ENCODE measurements at regions not wholly inside any gene's neighbourhood (a gene's known extent, or its start where the extent isn't known, plus 50 kb on each side); places are given as distances from the start of the nearest gene placed in this dataset.

DNA sequence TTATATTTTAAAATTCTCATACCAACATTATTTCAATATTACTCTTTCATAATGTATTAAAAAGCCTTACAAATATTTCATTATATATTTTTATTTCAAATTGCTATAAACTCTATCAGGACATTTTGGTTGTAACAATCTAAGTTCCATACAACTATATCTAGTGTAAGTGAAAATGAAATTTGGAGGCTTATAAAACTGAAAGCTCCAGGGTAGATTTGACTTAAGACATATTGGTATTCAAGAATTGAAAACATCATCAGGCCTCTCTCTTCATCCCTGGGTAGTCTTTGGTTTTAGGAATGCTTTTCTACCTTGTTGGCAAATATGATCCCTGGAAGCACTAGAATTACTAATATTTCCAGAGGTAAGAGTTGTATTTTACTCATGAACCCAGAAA lies 342.6 kb downstream of the DTHD1 start:
- Histone ChIP-seq H3F3A (ENCODE audit: insufficient read depth, low read length, poor library complexity, severe bottlenecking) (no peaks in the 10 kb centered on the region), H3K79me2 (replicated peaks; ENCODE audit: insufficient read depth, low read length) (no peaks in the 10 kb centered on the region), H3K27me3 (ENCODE audit: insufficient read depth, low read depth, low read length) (no peaks in the 10 kb centered on the region), H2AFZ (ENCODE audit: low read depth, low read length) (no peak overlapping the region), H3K27ac (ENCODE audit: low read length) (no peak overlapping the region), H3K9me2 (ENCODE audit: insufficient read depth, low read length) (no peaks in the 10 kb centered on the region), H3K36me3 (ENCODE audit: insufficient read depth, low read length) (no peaks in the 10 kb centered on the region), H3K4me2 (ENCODE audit: low read length) (no peak overlapping the region), H3K4me3 (ENCODE audit: low read length) (no peak overlapping the region), H3K9ac (ENCODE audit: low read length) (no peak overlapping the region), H3K9me3 (ENCODE audit: low read length) (no peaks in the 10 kb centered on the region), H4K20me1 (ENCODE audit: insufficient read depth) (no peaks in the 10 kb centered on the region)
- TF ChIP-seq, protein P1, sequence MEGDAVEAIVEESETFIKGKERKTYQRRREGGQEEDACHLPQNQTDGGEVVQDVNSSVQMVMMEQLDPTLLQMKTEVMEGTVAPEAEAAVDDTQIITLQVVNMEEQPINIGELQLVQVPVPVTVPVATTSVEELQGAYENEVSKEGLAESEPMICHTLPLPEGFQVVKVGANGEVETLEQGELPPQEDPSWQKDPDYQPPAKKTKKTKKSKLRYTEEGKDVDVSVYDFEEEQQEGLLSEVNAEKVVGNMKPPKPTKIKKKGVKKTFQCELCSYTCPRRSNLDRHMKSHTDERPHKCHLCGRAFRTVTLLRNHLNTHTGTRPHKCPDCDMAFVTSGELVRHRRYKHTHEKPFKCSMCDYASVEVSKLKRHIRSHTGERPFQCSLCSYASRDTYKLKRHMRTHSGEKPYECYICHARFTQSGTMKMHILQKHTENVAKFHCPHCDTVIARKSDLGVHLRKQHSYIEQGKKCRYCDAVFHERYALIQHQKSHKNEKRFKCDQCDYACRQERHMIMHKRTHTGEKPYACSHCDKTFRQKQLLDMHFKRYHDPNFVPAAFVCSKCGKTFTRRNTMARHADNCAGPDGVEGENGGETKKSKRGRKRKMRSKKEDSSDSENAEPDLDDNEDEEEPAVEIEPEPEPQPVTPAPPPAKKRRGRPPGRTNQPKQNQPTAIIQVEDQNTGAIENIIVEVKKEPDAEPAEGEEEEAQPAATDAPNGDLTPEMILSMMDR (IDR thresholded peaks at IDR 0.05; ENCODE audit: poor library complexity, severe bottlenecking): no peak
- TF ChIP-seq TAF1 (IDR thresholded peaks at IDR 0.05; ENCODE audit: low read depth) (no peak), POLR2AphosphoS5 (IDR thresholded peaks at IDR 0.05) (no peak), EP300 (conservative IDR thresholded peaks at IDR 0.05; ENCODE audit: poor library complexity, severe bottlenecking) (no peak), RAD21 (conservative IDR thresholded peaks at IDR 0.05) (no peak), EZH2 (IDR thresholded peaks at IDR 0.05; ENCODE audit: borderline replicate concordance, insufficient read depth, low read length, poor library complexity, severe bottlenecking) (no peak), MXI1 (conservative IDR thresholded peaks at IDR 0.05; ENCODE audit: poor library complexity, severe bottlenecking) (no peak), SMC3 (conservative IDR thresholded peaks at IDR 0.05; ENCODE audit: poor library complexity) (no peak)
- TF ChIP-seq, protein P2, sequence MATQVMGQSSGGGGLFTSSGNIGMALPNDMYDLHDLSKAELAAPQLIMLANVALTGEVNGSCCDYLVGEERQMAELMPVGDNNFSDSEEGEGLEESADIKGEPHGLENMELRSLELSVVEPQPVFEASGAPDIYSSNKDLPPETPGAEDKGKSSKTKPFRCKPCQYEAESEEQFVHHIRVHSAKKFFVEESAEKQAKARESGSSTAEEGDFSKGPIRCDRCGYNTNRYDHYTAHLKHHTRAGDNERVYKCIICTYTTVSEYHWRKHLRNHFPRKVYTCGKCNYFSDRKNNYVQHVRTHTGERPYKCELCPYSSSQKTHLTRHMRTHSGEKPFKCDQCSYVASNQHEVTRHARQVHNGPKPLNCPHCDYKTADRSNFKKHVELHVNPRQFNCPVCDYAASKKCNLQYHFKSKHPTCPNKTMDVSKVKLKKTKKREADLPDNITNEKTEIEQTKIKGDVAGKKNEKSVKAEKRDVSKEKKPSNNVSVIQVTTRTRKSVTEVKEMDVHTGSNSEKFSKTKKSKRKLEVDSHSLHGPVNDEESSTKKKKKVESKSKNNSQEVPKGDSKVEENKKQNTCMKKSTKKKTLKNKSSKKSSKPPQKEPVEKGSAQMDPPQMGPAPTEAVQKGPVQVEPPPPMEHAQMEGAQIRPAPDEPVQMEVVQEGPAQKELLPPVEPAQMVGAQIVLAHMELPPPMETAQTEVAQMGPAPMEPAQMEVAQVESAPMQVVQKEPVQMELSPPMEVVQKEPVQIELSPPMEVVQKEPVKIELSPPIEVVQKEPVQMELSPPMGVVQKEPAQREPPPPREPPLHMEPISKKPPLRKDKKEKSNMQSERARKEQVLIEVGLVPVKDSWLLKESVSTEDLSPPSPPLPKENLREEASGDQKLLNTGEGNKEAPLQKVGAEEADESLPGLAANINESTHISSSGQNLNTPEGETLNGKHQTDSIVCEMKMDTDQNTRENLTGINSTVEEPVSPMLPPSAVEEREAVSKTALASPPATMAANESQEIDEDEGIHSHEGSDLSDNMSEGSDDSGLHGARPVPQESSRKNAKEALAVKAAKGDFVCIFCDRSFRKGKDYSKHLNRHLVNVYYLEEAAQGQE (IDR thresholded peaks at IDR 0.05; ENCODE audit: borderline replicate concordance): no peak

- Histone ChIP-seq H3K79me2 (replicated peaks; ENCODE audit: insufficient read depth, low read length) (no peaks in the 10 kb centered on the region), H3K4me3 (ENCODE audit: low read length) (no peak overlapping the region), H3F3A (ENCODE audit: insufficient read depth, low read length, poor library complexity, severe bottlenecking) (no peaks in the 10 kb centered on the region), H2AFZ (ENCODE audit: low read depth, low read length) (no peak overlapping the region), H3K27me3 (ENCODE audit: insufficient read depth, low read depth, low read length) (no peaks in the 10 kb centered on the region), H3K36me3 (ENCODE audit: insufficient read depth, low read length) (no peaks in the 10 kb centered on the region), H3K4me2 (ENCODE audit: low read length) (no peak overlapping the region), H4K20me1 (ENCODE audit: insufficient read depth) (no peaks in the 10 kb centered on the region), H3K9ac (ENCODE audit: low read length) (no peak overlapping the region), H3K9me2 (ENCODE audit: insufficient read depth, low read length) (no peaks in the 10 kb centered on the region), H3K9me3 (ENCODE audit: low read length) (no peaks in the 10 kb centered on the region), H3K27ac (ENCODE audit: low read length) (no peak overlapping the region)
- no peak for TF ChIP-seq EZH2 (IDR thresholded peaks at IDR 0.05; ENCODE audit: borderline replicate concordance, insufficient read depth, low read length, poor library complexity, severe bottlenecking)
- no peak for TF ChIP-seq POLR2AphosphoS5 (IDR thresholded peaks at IDR 0.05)
- no peak for TF ChIP-seq SMC3 (conservative IDR thresholded peaks at IDR 0.05; ENCODE audit: poor library complexity)
- no peak for TF ChIP-seq TAF1 (IDR thresholded peaks at IDR 0.05; ENCODE audit: low read depth)
- TF ChIP-seq, protein P1 (IDR thresholded peaks at IDR 0.05; ENCODE audit: poor library complexity, severe bottlenecking): no peak
- no peak for TF ChIP-seq EP300 (conservative IDR thresholded peaks at IDR 0.05; ENCODE audit: poor library complexity, severe bottlenecking)
- TF ChIP-seq MXI1 (conservative IDR thresholded peaks at IDR 0.05; ENCODE audit: poor library complexity, severe bottlenecking): no peak
- no peak for TF ChIP-seq RAD21 (conservative IDR thresholded peaks at IDR 0.05)
- TF ChIP-seq, protein P2 (IDR thresholded peaks at IDR 0.05; ENCODE audit: borderline replicate concordance): no peak
Observed at GRCh38 chr4:36638273-36638811, 356.9 kb downstream of the DTHD1 start.

Data from neural cell (in vitro differentiated cells).